ENCODE measurements at regions not wholly inside any gene's neighbourhood (a gene's known extent, or its start where the extent isn't known, plus 50 kb on each side); places are given as distances from the start of the nearest gene placed in this dataset.

- Mint-ChIP-seq H3K9me3 (no peaks in the 10 kb centered on the region), H3K4me1 (peaks cover 6% of the 10 kb centered on the region; the same call in 1 of the 3 replicates), H3K27me3 (ENCODE audit: insufficient read depth, low read depth, poor library complexity) (peaks cover 4% of the 10 kb centered on the region), H3K36me3 (ENCODE audit: low read depth) (no peaks in the 10 kb centered on the region), H3K4me3 (no peak overlapping the region), H3K27ac (no peak overlapping the region)
- Histone ChIP-seq H3K79me2 (replicated peaks; ENCODE audit: insufficient read depth) (no peaks in the 10 kb centered on the region), H3K27ac (ENCODE audit: low read depth) (no peak overlapping the region), H3K9me2 (ENCODE audit: insufficient read depth) (no peaks in the 10 kb centered on the region), H3F3A (replicated peaks; ENCODE audit: low read depth) (no peaks in the 10 kb centered on the region), H3K27me3 (ENCODE audit: insufficient read depth) (no peaks in the 10 kb centered on the region), H4K20me1 (replicated peaks; ENCODE audit: insufficient read depth) (no peaks in the 10 kb centered on the region), H3K4me1 (ENCODE audit: insufficient read depth) (no peaks in the 10 kb centered on the region), H3K4me3 (no peak overlapping the region), H3K36me3 (ENCODE audit: insufficient read depth) (no peaks in the 10 kb centered on the region; the same call in 1 of the 2 replicates), H2AFZ (no peak overlapping the region), H3K4me2 (no peak overlapping the region)
- DNase-seq (ENCODE audit: low spot score) (no peak), ATAC-seq (no peak)
- TF ChIP-seq ETS1 (IDR thresholded peaks at IDR 0.05) (no peak), STAT1 (IDR thresholded peaks at IDR 0.05; ENCODE audit: unreplicated experiment) (no peak), JUNB (IDR thresholded peaks at IDR 0.05; ENCODE audit: unreplicated experiment) (no peak), EZH2 (IDR thresholded peaks at IDR 0.05; ENCODE audit: low read depth, unreplicated experiment) (no peak), CTCF (conservative IDR thresholded peaks at IDR 0.05; ENCODE audit: low read depth in 2 of 2) (no peak), EZH2phosphoT487 (IDR thresholded peaks at IDR 0.05; ENCODE audit: unreplicated experiment) (no peak), ZNF114 (CRISPR knock-in tag; IDR thresholded peaks at IDR 0.05) (no peak), ZNF331 (CRISPR knock-in tag; IDR thresholded peaks at IDR 0.05; ENCODE audit: low read depth) (no peak), ZNF462 (CRISPR knock-in tag; IDR thresholded peaks at IDR 0.05) (no peak), NANOG (IDR thresholded peaks at IDR 0.05; ENCODE audit: borderline replicate concordance) (no peak), CREB1 (CRISPR knock-in tag; IDR thresholded peaks at IDR 0.05; ENCODE audit: low read depth) (no peak), REST (IDR thresholded peaks at IDR 0.05; ENCODE audit: unreplicated experiment) (no peak), POLR2AphosphoS5 (IDR thresholded peaks at IDR 0.05; ENCODE audit: low read depth) (no peak)
Measured at GRCh38 chr9:108377382-108377781, 478.4 kb downstream of the ACTL7B start.

Data from GM23338 (cell line).